K562 (cell line): ENCODE measurements at regions not wholly inside any gene's neighbourhood (a gene's known extent, or its start where the extent isn't known, plus 50 kb on each side); places are given as distances from the start of the nearest gene placed in this dataset.

Experiments
- ATAC-seq: fragments of 200-7000 bp; cut with Tn5 transposase; 3 replicates; pipeline ENCODE4 v1.9.1; 2020; ENCODE audit warnings: moderate library complexity
- BruUV-seq: library from RNA; stranded (reverse); fragments of 400-500 nt; replicated peaks from 2 replicates; lab custom pipeline; 2021; lab: Mats Ljungman, UMichigan
- CTCF ChIA-PET: fragments of 300-600 bp; formaldehyde crosslinking; extraction: SDS; loops from one replicate; lab custom pipeline; 2021; ENCODE audit warnings: low intra/inter-chr PET ratio; lab: Yijun Ruan, JAX
- POLR2A ChIA-PET: fragments of 300-600, 350-650 bp; sonication (Branson Sonifier 250); formaldehyde crosslinking; extraction: SDS; loops from one replicate; lab custom pipeline; 2021; ENCODE audit warnings: antibody characterized with exemption, inconsistent platforms; lab: Yijun Ruan, JAX
- DNase-seq, 4 experiments: peaks; one replicate each; pipeline versions ENCODE4 v3.0.0 to v3.0.0-alpha.2; 2011 to 2018; ENCODE audit warnings: low spot score in 3 of 4, mixed read lengths in 3 of 4; ENCODE audit errors: extremely low read depth in 1 of 4
- FAIRE-seq: peaks from 2 replicates; lab custom pipeline; 2011; peaks lifted over from hg19 to GRCh38; lab: Jason Lieb, UNC
- H2AFZ ChIP-seq: 2 replicates; pipeline ENCODE4 v1.6.0; 2011; ENCODE audit warnings: low read depth, low read length, control low read depth, inconsistent platforms
- H3K27ac ChIP-seq: fragments of 200-600 bp; 3 replicates; pipeline ENCODE4 v1.8.0; 2011; ENCODE audit warnings: low read depth, mild to moderate bottlenecking, control low read depth, inconsistent platforms, low read length, moderate library complexity, mixed read lengths; ENCODE audit errors: extremely low read depth
- H3K27me3 ChIP-seq, 2 experiments: fragments of 300-600 bp in 1 of 2; 2 replicates in 1 of 2; 3 replicates in 1 of 2; pipeline versions ENCODE4 v1.6.0 to v1.8.0; 2011; ENCODE audit warnings: inconsistent platforms in 2 of 2, low read length in 2 of 2, mild to moderate bottlenecking in 1 of 2, mixed read lengths in 1 of 2, moderate library complexity in 1 of 2; ENCODE audit not compliant: control insufficient read depth in 2 of 2, insufficient read depth in 2 of 2
- H3K36me3 ChIP-seq: fragments of 300-600 bp; 3 replicates; pipeline ENCODE4 v1.8.0; 2011; ENCODE audit warnings: mild to moderate bottlenecking, low read length, inconsistent platforms; ENCODE audit not compliant: control insufficient read depth, insufficient read depth
- H3K4me1 ChIP-seq, 2 experiments: fragments of 200-600 bp in 1 of 2; replicated peaks in 1 of 2; 2 replicates in 1 of 2; 3 replicates in 1 of 2; pipeline versions ENCODE4 v1.5.1 to v1.8.0; 2011; ENCODE audit warnings: inconsistent platforms in 2 of 2, low read length in 2 of 2, mild to moderate bottlenecking in 1 of 2, mixed read lengths in 1 of 2, moderate library complexity in 1 of 2; ENCODE audit not compliant: control insufficient read depth in 2 of 2, insufficient read depth in 2 of 2
- H3K4me2 ChIP-seq: 2 replicates; pipeline ENCODE4 v1.6.1; 2011; ENCODE audit warnings: low read length, control low read depth, inconsistent platforms, mixed read lengths; ENCODE audit not compliant: insufficient read depth
- H3K4me3 ChIP-seq: fragments of 200-600 bp; sonication (generic), shearing (Covaris generic); 2 replicates; pipeline ENCODE4 v1.5.1; 2016; ENCODE audit warnings: control low read depth, inconsistent platforms
- H3K79me2 ChIP-seq: fragments of 200-600 bp; 3 replicates; pipeline ENCODE4 v1.8.0; 2011; ENCODE audit warnings: low read length, inconsistent platforms; ENCODE audit not compliant: control insufficient read depth, insufficient read depth
- H3K9ac ChIP-seq, 2 experiments: 2 replicates each; pipeline versions ENCODE4 v1.6.0 to v1.6.1; 2011; ENCODE audit warnings: low read depth in 2 of 2, low read length in 2 of 2, control low read depth in 1 of 2, inconsistent platforms in 1 of 2, mild to moderate bottlenecking in 1 of 2, mixed read lengths in 1 of 2; ENCODE audit not compliant: insufficient read depth in 1 of 2
- H3K9me1 ChIP-seq: one replicate; pipeline ENCODE4 v1.6.0; 2011; ENCODE audit warnings: inconsistent platforms, mild to moderate bottlenecking, low read length, moderate library complexity; ENCODE audit not compliant: control insufficient read depth, insufficient read depth
- H3K9me3 ChIP-seq: replicated peaks from 2 replicates; pipeline ENCODE4 v1.5.1; 2011; ENCODE audit warnings: low read depth, low read length, inconsistent platforms; ENCODE audit not compliant: control insufficient read depth, insufficient read depth
- H4K20me1 ChIP-seq: replicated peaks from 2 replicates; pipeline ENCODE4 v1.6.1; 2011; ENCODE audit warnings: low read length, inconsistent platforms, mixed read lengths; ENCODE audit not compliant: control insufficient read depth, insufficient read depth
- CTBP1 ChIP-seq: fragments of 450-650 bp; IDR thresholded peaks from 2 replicates; pipeline ENCODE4 v1.6.1; 2016; ENCODE audit warnings: borderline replicate concordance
- CXXC5 ChIP-seq: fragments of 250-450 bp; sonication (Bioruptor Pico); IDR thresholded peaks from 2 replicates; pipeline ENCODE4 v1.8.0; 2022; ENCODE audit warnings: inconsistent platforms, mild to moderate bottlenecking, moderate library complexity
- GABPB2 ChIP-seq: fragments of 250-450 bp; sonication (Bioruptor Pico); conservative IDR thresholded peaks from 2 replicates; pipeline ENCODE4 v1.5.1; 2021; ENCODE audit warnings: mild to moderate bottlenecking
- MTF1 ChIP-seq: fragments of 250-450 bp; sonication (Bioruptor Pico); IDR thresholded peaks from 2 replicates; pipeline ENCODE4 v1.9.0; 2021; ENCODE audit warnings: moderate library complexity, mild to moderate bottlenecking, inconsistent platforms, borderline replicate concordance
- SIN3A ChIP-seq, 2 experiments: fragments of 150-350 bp in 1 of 2; IDR thresholded peaks; 2 replicates each; pipeline ENCODE4 v1.6.1; 2011 to 2016; ENCODE audit warnings: borderline replicate concordance in 2 of 2, low read depth in 2 of 2, low read length in 2 of 2, mild to moderate bottlenecking in 2 of 2, moderate library complexity in 2 of 2; ENCODE audit not compliant: control insufficient read depth in 1 of 2
- SMARCC2 ChIP-seq: fragments of 450-650 bp; IDR thresholded peaks from 2 replicates; pipeline ENCODE4 v1.6.1; 2017; ENCODE audit warnings: antibody characterized with exemption, moderate library complexity, mild to moderate bottlenecking, low read depth
- ZBTB17 ChIP-seq: fragments of 450-650 bp; formaldehyde crosslinking; IDR thresholded peaks from 2 replicates; pipeline ENCODE4 v1.4.0; 2020; ENCODE audit warnings: mild to moderate bottlenecking
- ZNF695 ChIP-seq: fragments of 450-650 bp; formaldehyde crosslinking; IDR thresholded peaks from 2 replicates; pipeline ENCODE4 v1.4.0; 2020; ENCODE audit warnings: mild to moderate bottlenecking, moderate library complexity
- WGBS: fragments of 100-300 bp; shearing (Covaris generic); methylation state at CpG from one replicate; pipeline ENCODE4 v1.1.6; 2016; ENCODE audit warnings: low coverage, mixed read lengths; ENCODE audit not compliant: insufficient coverage; ENCODE audit errors: missing lambda C conversion rate; 5-methylcytosine and 5-hydroxymethylcytosine counted together
- in situ Hi-C: fragments of 300-500 bp; cut with MboI; formaldehyde crosslinking; loops from 4 replicates; pipeline ENCODE4 v1.15.0; 2018; ENCODE audit warnings: inconsistent platforms, mixed read lengths
- intact Hi-C: fragments of 100-400 bp; cut with micrococcal nuclease; formaldehyde crosslinking; loops from 2 replicates; pipeline ENCODE4 v1.14.2; 2022
- TF ChIP-seq, protein P1 (sequence below): fragments of 450-650 bp; IDR thresholded peaks from 2 replicates; pipeline ENCODE4 v1.6.1; 2017; ENCODE audit warnings: antibody characterized with exemption, mild to moderate bottlenecking
- TF ChIP-seq, protein P2 (sequence below): sonication (generic); formaldehyde crosslinking; IDR thresholded peaks from 2 replicates; pipeline ENCODE4 v1.8.1; 2023; ENCODE audit warnings: mild to moderate bottlenecking, missing genetic modification reagents

DNA sequence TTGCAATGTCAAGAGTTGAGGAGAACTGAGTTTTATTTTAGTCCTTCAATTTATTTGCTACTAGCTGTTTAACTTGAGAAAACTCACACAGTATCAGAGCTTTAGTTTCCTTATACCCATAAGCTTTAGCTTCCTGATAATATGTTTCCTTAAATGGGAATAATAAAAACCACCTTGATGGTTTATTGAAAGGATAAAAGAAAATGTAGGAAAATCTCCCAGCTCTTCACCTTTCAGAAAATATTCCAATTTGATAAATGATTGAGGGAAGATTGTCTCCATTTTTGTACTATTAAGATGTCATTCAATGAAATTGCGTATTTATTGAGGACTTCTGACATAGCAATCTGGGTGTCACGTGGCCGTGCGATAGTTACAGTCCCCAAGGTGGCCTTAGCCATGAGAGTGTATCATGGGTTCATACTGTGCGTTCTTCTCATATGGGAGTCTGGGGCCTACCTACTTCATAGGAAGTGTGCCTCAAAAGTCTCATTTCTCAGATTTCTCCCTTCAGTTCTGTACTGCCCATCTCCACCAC is 296.3 kb upstream of the BMP2 start:
- no TSS peak for BruUV-seq
- no peaks in the 10 kb centered on the region for H3K79me2 ChIP-seq
- FAIRE-seq (no peak), ATAC-seq (no peak), DNase-seq (no peak)
- no peak overlapping the region for H3K4me3 ChIP-seq
- 2% methylated on average over 5 of the region's 5 CpGs for WGBS
- no peaks in the 10 kb centered on the region for H3K36me3 ChIP-seq
- ChIA-PET CTCF (no interaction called here), POLR2A (no interaction called here)
- H3K9me3 ChIP-seq = no peaks in the 10 kb centered on the region
- H2AFZ ChIP-seq = no peak overlapping the region
- H3K4me2 ChIP-seq = no peak overlapping the region
- TF ChIP-seq SMARCC2 (no peak), ZBTB17 (CRISPR knock-in tag) (no peak), SIN3A (IDR thresholded peaks at IDR 0.05; ENCODE audit: borderline replicate concordance in 2 of 2, control insufficient read depth in 1 of 2, low read depth in 2 of 2, low read length in 2 of 2) (no peak)
- no peak overlapping the region for H3K9ac ChIP-seq
- no peaks in the 10 kb centered on the region for H3K4me1 ChIP-seq
- no peaks in the 10 kb centered on the region for H4K20me1 ChIP-seq
- H3K27me3 ChIP-seq = no peaks in the 10 kb centered on the region
- intact Hi-C loops = no loop called here
- no peak overlapping the region for H3K27ac ChIP-seq
- in situ Hi-C loops = no loop called here
- H3K9me1 ChIP-seq = no peaks in the 10 kb centered on the region

DNA sequence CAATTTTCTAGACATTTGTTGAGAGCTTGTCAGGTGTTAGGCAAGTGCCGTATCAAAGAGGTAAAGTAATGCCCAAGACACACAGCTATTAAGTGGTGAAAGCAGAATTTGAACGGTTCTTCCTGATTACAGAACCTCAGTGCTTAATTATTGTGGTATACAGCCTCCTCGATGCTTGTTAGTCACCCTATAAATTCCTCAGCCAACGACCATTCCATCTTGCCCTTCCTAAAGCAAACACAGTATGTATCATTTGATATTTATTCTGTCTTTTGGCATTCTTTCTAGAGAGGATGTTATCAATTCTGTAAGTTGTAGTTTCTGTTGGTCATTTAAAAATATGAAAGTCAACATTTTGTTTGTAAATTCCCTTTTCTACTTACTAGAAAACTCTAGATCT is 297.8 kb upstream of the BMP2 start:
- DNase-seq = no peak
- in situ Hi-C loops (no loop called here), intact Hi-C loops (no loop called here)
- BruUV-seq = no TSS peak
- no peak overlapping the region for H3K9ac ChIP-seq
- H3K4me1 ChIP-seq = no peaks in the 10 kb centered on the region
- ChIA-PET POLR2A (no interaction called here), CTCF (no interaction called here)
- WGBS = 1% methylated on average over 4 of the region's 4 CpGs
- ATAC-seq = no peak
- no peaks in the 10 kb centered on the region for H3K79me2 ChIP-seq
- H4K20me1 ChIP-seq = no peaks in the 10 kb centered on the region
- no peak overlapping the region for H2AFZ ChIP-seq
- no peaks in the 10 kb centered on the region for H3K9me3 ChIP-seq
- no peak for FAIRE-seq
- no peak overlapping the region for H3K27ac ChIP-seq
- no peaks in the 10 kb centered on the region for H3K27me3 ChIP-seq
- no peak overlapping the region for H3K4me2 ChIP-seq
- no peak overlapping the region for H3K4me3 ChIP-seq
- no peaks in the 10 kb centered on the region for H3K9me1 ChIP-seq
- no peaks in the 10 kb centered on the region for H3K36me3 ChIP-seq
- TF ChIP-seq MTF1 (no peak), GABPB2 (CRISPR knock-in tag) (no peak), CXXC5 (no peak), ZNF695 (CRISPR knock-in tag) (no peak), CTBP1 (no peak), SIN3A (IDR thresholded peaks at IDR 0.05; ENCODE audit: borderline replicate concordance in 2 of 2, control insufficient read depth in 1 of 2, low read depth in 2 of 2, low read length in 2 of 2) (no peak)
- TF ChIP-seq, protein P1, sequence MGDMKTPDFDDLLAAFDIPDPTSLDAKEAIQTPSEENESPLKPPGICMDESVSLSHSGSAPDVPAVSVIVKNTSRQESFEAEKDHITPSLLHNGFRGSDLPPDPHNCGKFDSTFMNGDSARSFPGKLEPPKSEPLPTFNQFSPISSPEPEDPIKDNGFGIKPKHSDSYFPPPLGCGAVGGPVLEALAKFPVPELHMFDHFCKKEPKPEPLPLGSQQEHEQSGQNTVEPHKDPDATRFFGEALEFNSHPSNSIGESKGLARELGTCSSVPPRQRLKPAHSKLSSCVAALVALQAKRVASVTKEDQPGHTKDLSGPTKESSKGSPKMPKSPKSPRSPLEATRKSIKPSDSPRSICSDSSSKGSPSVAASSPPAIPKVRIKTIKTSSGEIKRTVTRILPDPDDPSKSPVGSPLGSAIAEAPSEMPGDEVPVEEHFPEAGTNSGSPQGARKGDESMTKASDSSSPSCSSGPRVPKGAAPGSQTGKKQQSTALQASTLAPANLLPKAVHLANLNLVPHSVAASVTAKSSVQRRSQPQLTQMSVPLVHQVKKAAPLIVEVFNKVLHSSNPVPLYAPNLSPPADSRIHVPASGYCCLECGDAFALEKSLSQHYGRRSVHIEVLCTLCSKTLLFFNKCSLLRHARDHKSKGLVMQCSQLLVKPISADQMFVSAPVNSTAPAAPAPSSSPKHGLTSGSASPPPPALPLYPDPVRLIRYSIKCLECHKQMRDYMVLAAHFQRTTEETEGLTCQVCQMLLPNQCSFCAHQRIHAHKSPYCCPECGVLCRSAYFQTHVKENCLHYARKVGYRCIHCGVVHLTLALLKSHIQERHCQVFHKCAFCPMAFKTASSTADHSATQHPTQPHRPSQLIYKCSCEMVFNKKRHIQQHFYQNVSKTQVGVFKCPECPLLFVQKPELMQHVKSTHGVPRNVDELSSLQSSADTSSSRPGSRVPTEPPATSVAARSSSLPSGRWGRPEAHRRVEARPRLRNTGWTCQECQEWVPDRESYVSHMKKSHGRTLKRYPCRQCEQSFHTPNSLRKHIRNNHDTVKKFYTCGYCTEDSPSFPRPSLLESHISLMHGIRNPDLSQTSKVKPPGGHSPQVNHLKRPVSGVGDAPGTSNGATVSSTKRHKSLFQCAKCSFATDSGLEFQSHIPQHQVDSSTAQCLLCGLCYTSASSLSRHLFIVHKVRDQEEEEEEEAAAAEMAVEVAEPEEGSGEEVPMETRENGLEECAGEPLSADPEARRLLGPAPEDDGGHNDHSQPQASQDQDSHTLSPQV = no peak
- TF ChIP-seq, protein P2, sequence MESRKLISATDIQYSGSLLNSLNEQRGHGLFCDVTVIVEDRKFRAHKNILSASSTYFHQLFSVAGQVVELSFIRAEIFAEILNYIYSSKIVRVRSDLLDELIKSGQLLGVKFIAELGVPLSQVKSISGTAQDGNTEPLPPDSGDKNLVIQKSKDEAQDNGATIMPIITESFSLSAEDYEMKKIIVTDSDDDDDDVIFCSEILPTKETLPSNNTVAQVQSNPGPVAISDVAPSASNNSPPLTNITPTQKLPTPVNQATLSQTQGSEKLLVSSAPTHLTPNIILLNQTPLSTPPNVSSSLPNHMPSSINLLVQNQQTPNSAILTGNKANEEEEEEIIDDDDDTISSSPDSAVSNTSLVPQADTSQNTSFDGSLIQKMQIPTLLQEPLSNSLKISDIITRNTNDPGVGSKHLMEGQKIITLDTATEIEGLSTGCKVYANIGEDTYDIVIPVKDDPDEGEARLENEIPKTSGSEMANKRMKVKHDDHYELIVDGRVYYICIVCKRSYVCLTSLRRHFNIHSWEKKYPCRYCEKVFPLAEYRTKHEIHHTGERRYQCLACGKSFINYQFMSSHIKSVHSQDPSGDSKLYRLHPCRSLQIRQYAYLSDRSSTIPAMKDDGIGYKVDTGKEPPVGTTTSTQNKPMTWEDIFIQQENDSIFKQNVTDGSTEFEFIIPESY (CRISPR knock-in tag) = no peak
